ENCODE measurements at regions not wholly inside any gene's neighbourhood (a gene's known extent, or its start where the extent isn't known, plus 50 kb on each side); places are given as distances from the start of the nearest gene placed in this dataset.

- no peak for TF ChIP-seq HMGXB4 (CRISPR knock-in tag; IDR thresholded peaks at IDR 0.05; ENCODE audit: borderline replicate concordance in 1 of 2, low read depth in 1 of 2)
- TF ChIP-seq ZC3H4 (CRISPR knock-in tag; IDR thresholded peaks at IDR 0.05; ENCODE audit: borderline replicate concordance) = no peak
- peak; percentile 84 for TF ChIP-seq SP5 (CRISPR knock-in tag; IDR thresholded peaks at IDR 0.05; ENCODE audit: borderline replicate concordance, low read depth)
- no peak for TF ChIP-seq ZNF512B (CRISPR knock-in tag; IDR thresholded peaks at IDR 0.05; ENCODE audit: borderline replicate concordance)
- no peak for TF ChIP-seq RARG (CRISPR knock-in tag; IDR thresholded peaks at IDR 0.05; ENCODE audit: low read depth)
- no peak for TF ChIP-seq ZFYVE20 (CRISPR knock-in tag; IDR thresholded peaks at IDR 0.05; ENCODE audit: borderline replicate concordance, low read depth)
- no peak for TF ChIP-seq SSRP1 (CRISPR knock-in tag; IDR thresholded peaks at IDR 0.05)
- no peak for TF ChIP-seq THAP11 (CRISPR knock-in tag; IDR thresholded peaks at IDR 0.05)
- TF ChIP-seq CEBPB (IDR thresholded peaks at IDR 0.05; ENCODE audit: borderline replicate concordance, low read depth, low read length) = no peak
- TF ChIP-seq ZNF556 (CRISPR knock-in tag; IDR thresholded peaks at IDR 0.05; ENCODE audit: borderline replicate concordance) = no peak
- peak; percentile 82 for TF ChIP-seq ZMYM3 (CRISPR knock-in tag; IDR thresholded peaks at IDR 0.05)
- TF ChIP-seq ZNF619 (CRISPR knock-in tag; IDR thresholded peaks at IDR 0.05) = no peak
- no peak for TF ChIP-seq MEF2D (CRISPR knock-in tag; IDR thresholded peaks at IDR 0.05)
- no peak for TF ChIP-seq TBX3 (IDR thresholded peaks at IDR 0.05; ENCODE audit: borderline replicate concordance)
- no peak for TF ChIP-seq CBX5 (CRISPR knock-in tag; IDR thresholded peaks at IDR 0.05; ENCODE audit: borderline replicate concordance)
- peak; percentile 70 for TF ChIP-seq PHF21A (CRISPR knock-in tag; IDR thresholded peaks at IDR 0.05)
- TF ChIP-seq MBD4 (IDR thresholded peaks at IDR 0.05; ENCODE audit: borderline replicate concordance, low read length) = no peak
- TF ChIP-seq GATAD2A (CRISPR knock-in tag; IDR thresholded peaks at IDR 0.05) = peak; percentile 32; the same call in 1 of the 2 replicates
- TF ChIP-seq ZNF704 (CRISPR knock-in tag; IDR thresholded peaks at IDR 0.05; ENCODE audit: borderline replicate concordance) = no peak
- no peak; the same call in 1 of the 2 replicates for TF ChIP-seq ATF2 (CRISPR knock-in tag; IDR thresholded peaks at IDR 0.05)
- TF ChIP-seq ZNF589 (CRISPR knock-in tag; conservative IDR thresholded peaks at IDR 0.05) = no peak
- 0 out of 2 replicates have a peak, but pooled peaks have one; percentile 52 for TF ChIP-seq RCOR2 (CRISPR knock-in tag; IDR thresholded peaks at IDR 0.05)
- no peak for TF ChIP-seq DPF2 (CRISPR knock-in tag; IDR thresholded peaks at IDR 0.05; ENCODE audit: borderline replicate concordance, low read depth)
Observed at GRCh38 chr7:152909683-152910544, 150.4 kb downstream of the ACTR3B start (continued).
